HepG2 (cell line): ENCODE measurements at regions not wholly inside any gene's neighbourhood (a gene's known extent, or its start where the extent isn't known, plus 50 kb on each side); places are given as distances from the start of the nearest gene placed in this dataset.

Experiments used
- AHR ChIP-seq: IDR thresholded peaks from 2 replicates; pipeline ENCODE4 v1.6.1; 2018; ENCODE audit warnings: missing genetic modification reagents, missing compliant biosample characterization
- IRF2 ChIP-seq: IDR thresholded peaks from 2 replicates; pipeline ENCODE4 v1.6.1; 2018; ENCODE audit warnings: missing genetic modification reagents, missing compliant biosample characterization
- NR1H2 ChIP-seq: sonication (generic); formaldehyde crosslinking; IDR thresholded peaks from 2 replicates; pipeline ENCODE4 v1.8.1; 2022; ENCODE audit warnings: low read depth, missing genetic modification reagents, borderline replicate concordance
- PLRG1 ChIP-seq: fragments of 450-650 bp; conservative IDR thresholded peaks from 2 replicates; pipeline ENCODE4 v1.6.1; 2016
- POLR2A ChIP-seq, 2 experiments: IDR thresholded peaks; 2 replicates each; pipeline ENCODE4 v1.6.1; 2011; ENCODE audit warnings: low read depth in 2 of 2, low read length in 2 of 2, mild to moderate bottlenecking in 1 of 2, moderate library complexity in 1 of 2; ENCODE audit not compliant: insufficient read depth in 1 of 2
- ZBTB38 ChIP-seq: sonication (generic); formaldehyde crosslinking; IDR thresholded peaks from 2 replicates; pipeline ENCODE4 v1.5.1; 2020; ENCODE audit warnings: mild to moderate bottlenecking, missing genetic modification reagents
- ZNF101 ChIP-seq: sonication (generic); formaldehyde crosslinking; IDR thresholded peaks from 2 replicates; pipeline ENCODE4 v1.4.0; 2020; ENCODE audit warnings: mild to moderate bottlenecking, low read depth, missing genetic modification reagents, borderline replicate concordance
- ZNF253 ChIP-seq: sonication (generic); formaldehyde crosslinking; IDR thresholded peaks from 2 replicates; pipeline ENCODE4 v1.8.0; 2022; ENCODE audit warnings: mild to moderate bottlenecking, missing genetic modification reagents, borderline replicate concordance
- ZNF260 ChIP-seq: sonication (generic); formaldehyde crosslinking; IDR thresholded peaks from 2 replicates; pipeline ENCODE4 v1.4.0; 2020; ENCODE audit warnings: missing genetic modification reagents, low read depth, mild to moderate bottlenecking, borderline replicate concordance
- TF ChIP-seq, protein P1 (sequence below): sonication (generic); formaldehyde crosslinking; IDR thresholded peaks from 2 replicates; pipeline ENCODE4 v1.4.0; 2020; ENCODE audit warnings: missing genetic modification reagents, borderline replicate concordance
- TF ChIP-seq, protein P2 (sequence below): sonication (generic); formaldehyde crosslinking; IDR thresholded peaks from 2 replicates; pipeline ENCODE4 v1.4.0; 2020; ENCODE audit warnings: missing genetic modification reagents, borderline replicate concordance
- TF ChIP-seq, protein P3 (sequence below): sonication (generic); formaldehyde crosslinking; IDR thresholded peaks from 2 replicates; pipeline ENCODE4 v1.5.0; 2020; ENCODE audit warnings: missing genetic modification reagents
- TF ChIP-seq, protein P4 (sequence below): sonication (generic); formaldehyde crosslinking; IDR thresholded peaks from 2 replicates; pipeline ENCODE4 v1.4.0; 2020; ENCODE audit warnings: mild to moderate bottlenecking, missing genetic modification reagents
- TF ChIP-seq, protein P5 (sequence below): sonication (generic); formaldehyde crosslinking; IDR thresholded peaks from 2 replicates; pipeline ENCODE4 v1.9.0; 2022; ENCODE audit warnings: low read depth, missing genetic modification reagents

DNA sequence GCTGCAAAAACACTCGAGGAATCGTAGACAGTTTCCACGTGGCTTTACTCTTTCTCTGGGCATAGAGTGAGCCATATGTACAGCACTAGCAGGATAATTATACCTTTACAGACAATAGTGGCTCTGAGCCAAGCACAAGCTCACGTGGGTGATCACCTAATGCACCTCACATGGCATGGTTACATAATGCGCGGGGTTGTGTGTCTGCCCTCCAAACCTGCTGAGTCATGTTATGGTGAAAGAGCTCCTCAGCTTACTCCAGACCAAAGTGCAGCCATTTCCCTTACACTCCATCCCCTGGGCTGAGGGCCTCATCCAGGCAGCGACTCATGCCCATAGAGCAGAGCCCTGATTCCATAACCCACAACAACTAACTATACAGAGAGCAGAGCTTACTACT is 1458.4 kb upstream of the CADM2 start (continued):
- no peak for TF ChIP-seq POLR2A (IDR thresholded peaks at IDR 0.05; ENCODE audit: insufficient read depth in 1 of 2, low read depth in 2 of 2, low read length in 2 of 2)
- TF ChIP-seq AHR (CRISPR knock-in tag): no peak
- TF ChIP-seq, protein P1, sequence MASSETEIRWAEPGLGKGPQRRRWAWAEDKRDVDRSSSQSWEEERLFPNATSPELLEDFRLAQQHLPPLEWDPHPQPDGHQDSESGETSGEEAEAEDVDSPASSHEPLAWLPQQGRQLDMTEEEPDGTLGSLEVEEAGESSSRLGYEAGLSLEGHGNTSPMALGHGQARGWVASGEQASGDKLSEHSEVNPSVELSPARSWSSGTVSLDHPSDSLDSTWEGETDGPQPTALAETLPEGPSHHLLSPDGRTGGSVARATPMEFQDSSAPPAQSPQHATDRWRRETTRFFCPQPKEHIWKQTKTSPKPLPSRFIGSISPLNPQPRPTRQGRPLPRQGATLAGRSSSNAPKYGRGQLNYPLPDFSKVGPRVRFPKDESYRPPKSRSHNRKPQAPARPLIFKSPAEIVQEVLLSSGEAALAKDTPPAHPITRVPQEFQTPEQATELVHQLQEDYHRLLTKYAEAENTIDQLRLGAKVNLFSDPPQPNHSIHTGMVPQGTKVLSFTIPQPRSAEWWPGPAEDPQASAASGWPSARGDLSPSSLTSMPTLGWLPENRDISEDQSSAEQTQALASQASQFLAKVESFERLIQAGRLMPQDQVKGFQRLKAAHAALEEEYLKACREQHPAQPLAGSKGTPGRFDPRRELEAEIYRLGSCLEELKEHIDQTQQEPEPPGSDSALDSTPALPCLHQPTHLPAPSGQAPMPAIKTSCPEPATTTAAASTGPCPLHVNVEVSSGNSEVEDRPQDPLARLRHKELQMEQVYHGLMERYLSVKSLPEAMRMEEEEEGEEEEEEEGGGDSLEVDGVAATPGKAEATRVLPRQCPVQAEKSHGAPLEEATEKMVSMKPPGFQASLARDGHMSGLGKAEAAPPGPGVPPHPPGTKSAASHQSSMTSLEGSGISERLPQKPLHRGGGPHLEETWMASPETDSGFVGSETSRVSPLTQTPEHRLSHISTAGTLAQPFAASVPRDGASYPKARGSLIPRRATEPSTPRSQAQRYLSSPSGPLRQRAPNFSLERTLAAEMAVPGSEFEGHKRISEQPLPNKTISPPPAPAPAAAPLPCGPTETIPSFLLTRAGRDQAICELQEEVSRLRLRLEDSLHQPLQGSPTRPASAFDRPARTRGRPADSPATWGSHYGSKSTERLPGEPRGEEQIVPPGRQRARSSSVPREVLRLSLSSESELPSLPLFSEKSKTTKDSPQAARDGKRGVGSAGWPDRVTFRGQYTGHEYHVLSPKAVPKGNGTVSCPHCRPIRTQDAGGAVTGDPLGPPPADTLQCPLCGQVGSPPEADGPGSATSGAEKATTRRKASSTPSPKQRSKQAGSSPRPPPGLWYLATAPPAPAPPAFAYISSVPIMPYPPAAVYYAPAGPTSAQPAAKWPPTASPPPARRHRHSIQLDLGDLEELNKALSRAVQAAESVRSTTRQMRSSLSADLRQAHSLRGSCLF (CRISPR knock-in tag): no peak
- 0 out of 2 replicates have a peak, but pooled peaks have one; percentile 63 for TF ChIP-seq ZBTB38
- TF ChIP-seq NR1H2: no peak
- no peak for TF ChIP-seq ZNF101 (CRISPR knock-in tag)
- TF ChIP-seq, protein P2, sequence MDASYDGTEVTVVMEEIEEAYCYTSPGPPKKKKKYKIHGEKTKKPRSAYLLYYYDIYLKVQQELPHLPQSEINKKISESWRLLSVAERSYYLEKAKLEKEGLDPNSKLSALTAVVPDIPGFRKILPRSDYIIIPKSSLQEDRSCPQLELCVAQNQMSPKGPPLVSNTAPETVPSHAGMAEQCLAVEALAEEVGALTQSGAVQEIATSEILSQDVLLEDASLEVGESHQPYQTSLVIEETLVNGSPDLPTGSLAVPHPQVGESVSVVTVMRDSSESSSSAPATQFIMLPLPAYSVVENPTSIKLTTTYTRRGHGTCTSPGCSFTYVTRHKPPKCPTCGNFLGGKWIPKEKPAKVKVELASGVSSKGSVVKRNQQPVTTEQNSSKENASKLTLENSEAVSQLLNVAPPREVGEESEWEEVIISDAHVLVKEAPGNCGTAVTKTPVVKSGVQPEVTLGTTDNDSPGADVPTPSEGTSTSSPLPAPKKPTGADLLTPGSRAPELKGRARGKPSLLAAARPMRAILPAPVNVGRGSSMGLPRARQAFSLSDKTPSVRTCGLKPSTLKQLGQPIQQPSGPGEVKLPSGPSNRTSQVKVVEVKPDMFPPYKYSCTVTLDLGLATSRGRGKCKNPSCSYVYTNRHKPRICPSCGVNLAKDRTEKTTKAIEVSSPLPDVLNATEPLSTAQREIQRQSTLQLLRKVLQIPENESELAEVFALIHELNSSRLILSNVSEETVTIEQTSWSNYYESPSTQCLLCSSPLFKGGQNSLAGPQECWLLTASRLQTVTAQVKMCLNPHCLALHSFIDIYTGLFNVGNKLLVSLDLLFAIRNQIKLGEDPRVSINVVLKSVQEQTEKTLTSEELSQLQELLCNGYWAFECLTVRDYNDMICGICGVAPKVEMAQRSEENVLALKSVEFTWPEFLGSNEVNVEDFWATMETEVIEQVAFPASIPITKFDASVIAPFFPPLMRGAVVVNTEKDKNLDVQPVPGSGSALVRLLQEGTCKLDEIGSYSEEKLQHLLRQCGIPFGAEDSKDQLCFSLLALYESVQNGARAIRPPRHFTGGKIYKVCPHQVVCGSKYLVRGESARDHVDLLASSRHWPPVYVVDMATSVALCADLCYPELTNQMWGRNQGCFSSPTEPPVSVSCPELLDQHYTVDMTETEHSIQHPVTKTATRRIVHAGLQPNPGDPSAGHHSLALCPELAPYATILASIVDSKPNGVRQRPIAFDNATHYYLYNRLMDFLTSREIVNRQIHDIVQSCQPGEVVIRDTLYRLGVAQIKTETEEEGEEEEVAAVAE (CRISPR knock-in tag): no peak
- no peak for TF ChIP-seq PLRG1
- TF ChIP-seq, protein P3, sequence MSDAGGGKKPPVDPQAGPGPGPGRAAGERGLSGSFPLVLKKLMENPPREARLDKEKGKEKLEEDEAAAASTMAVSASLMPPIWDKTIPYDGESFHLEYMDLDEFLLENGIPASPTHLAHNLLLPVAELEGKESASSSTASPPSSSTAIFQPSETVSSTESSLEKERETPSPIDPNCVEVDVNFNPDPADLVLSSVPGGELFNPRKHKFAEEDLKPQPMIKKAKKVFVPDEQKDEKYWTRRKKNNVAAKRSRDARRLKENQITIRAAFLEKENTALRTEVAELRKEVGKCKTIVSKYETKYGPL (CRISPR knock-in tag): peak; percentile 75; the same call in 1 of the 2 replicates
- TF ChIP-seq, protein P4, sequence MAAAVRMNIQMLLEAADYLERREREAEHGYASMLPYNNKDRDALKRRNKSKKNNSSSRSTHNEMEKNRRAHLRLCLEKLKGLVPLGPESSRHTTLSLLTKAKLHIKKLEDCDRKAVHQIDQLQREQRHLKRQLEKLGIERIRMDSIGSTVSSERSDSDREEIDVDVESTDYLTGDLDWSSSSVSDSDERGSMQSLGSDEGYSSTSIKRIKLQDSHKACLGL (CRISPR knock-in tag): no peak
- TF ChIP-seq, protein P5, sequence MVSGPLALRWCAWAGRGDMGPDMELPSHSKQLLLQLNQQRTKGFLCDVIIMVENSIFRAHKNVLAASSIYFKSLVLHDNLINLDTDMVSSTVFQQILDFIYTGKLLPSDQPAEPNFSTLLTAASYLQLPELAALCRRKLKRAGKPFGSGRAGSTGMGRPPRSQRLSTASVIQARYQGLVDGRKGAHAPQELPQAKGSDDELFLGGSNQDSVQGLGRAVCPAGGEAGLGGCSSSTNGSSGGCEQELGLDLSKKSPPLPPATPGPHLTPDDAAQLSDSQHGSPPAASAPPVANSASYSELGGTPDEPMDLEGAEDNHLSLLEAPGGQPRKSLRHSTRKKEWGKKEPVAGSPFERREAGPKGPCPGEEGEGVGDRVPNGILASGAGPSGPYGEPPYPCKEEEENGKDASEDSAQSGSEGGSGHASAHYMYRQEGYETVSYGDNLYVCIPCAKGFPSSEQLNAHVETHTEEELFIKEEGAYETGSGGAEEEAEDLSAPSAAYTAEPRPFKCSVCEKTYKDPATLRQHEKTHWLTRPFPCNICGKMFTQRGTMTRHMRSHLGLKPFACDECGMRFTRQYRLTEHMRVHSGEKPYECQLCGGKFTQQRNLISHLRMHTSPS (CRISPR knock-in tag): peak; percentile 30; the same call in 1 of the 2 replicates
- 0 out of 2 replicates have a peak, but pooled peaks have one; percentile 19 for TF ChIP-seq IRF2 (CRISPR knock-in tag)
- no peak for TF ChIP-seq ZNF260
- TF ChIP-seq ZNF253 (CRISPR knock-in tag): no peak
